Brain microvascular endothelial cell (primary cell): ENCODE measurements at regions not wholly inside any gene's neighbourhood (a gene's known extent, or its start where the extent isn't known, plus 50 kb on each side); places are given as distances from the start of the nearest gene placed in this dataset.

ENCODE experiments used
- DNase-seq: peaks from one replicate; pipeline ENCODE4 v3.0.0-alpha.2; 2020
- H3K27ac ChIP-seq: fragments of 250-450 bp; sonication (Bioruptor Pico); 2 replicates; pipeline ENCODE4 v1.5.1; 2020; ENCODE audit warnings: mild to moderate bottlenecking, moderate library complexity
- H3K27me3 ChIP-seq: fragments of 250-450 bp; sonication (Bioruptor Pico); replicated peaks from 2 replicates; pipeline ENCODE4 v1.5.1; 2020; ENCODE audit warnings: mild to moderate bottlenecking
- H3K36me3 ChIP-seq: fragments of 250-450 bp; sonication (Bioruptor Pico); replicated peaks from 2 replicates; pipeline ENCODE4 v1.5.1; 2020; ENCODE audit warnings: mild to moderate bottlenecking
- H3K4me3 ChIP-seq: 2 replicates; pipeline ENCODE4 v1.5.1; 2011; ENCODE audit warnings: low read depth, mild to moderate bottlenecking, control low read depth, low read length, moderate library complexity
- CTCF ChIP-seq: IDR thresholded peaks from 2 replicates; pipeline ENCODE4 v1.5.1; 2011; ENCODE audit warnings: low read depth, mild to moderate bottlenecking, moderate library complexity, low read length, control low read depth, inconsistent platforms; ENCODE audit errors: missing control alignments
- in situ Hi-C: cut with HindIII; loops from 2 replicates; pipeline ENCODE4 v1.10.0; 2017; ENCODE audit warnings: low sequenced_read_pairs, low pct_ligation_motif_present

GRCh38 chr16:29317269-29317668 lies 89.2 kb downstream of the NPIPB11 start:
- Histone ChIP-seq H3K27me3 (no peaks in the 10 kb centered on the region), H3K27ac (no peak overlapping the region), H3K4me3 (no peak overlapping the region), H3K36me3 (no peaks in the 10 kb centered on the region)
- no peak for DNase-seq
- TF ChIP-seq CTCF: no peak
- in situ Hi-C loops: no loop called here

- Histone ChIP-seq H3K27ac (no peak overlapping the region), H3K27me3 (no peaks in the 10 kb centered on the region), H3K36me3 (no peaks in the 10 kb centered on the region), H3K4me3 (no peak overlapping the region)
- in situ Hi-C loops: no loop called here
- no peak for TF ChIP-seq CTCF
- DNase-seq: no peak
These were observed 89.7 kb downstream of the NPIPB11 start for GRCh38 chr16:29316761-29317183.

GRCh38 chr16:29315916-29316517 lies 90.5 kb downstream of the NPIPB11 start:
- TF ChIP-seq CTCF: no peak
- Histone ChIP-seq H3K4me3 (no peak overlapping the region), H3K36me3 (no peaks in the 10 kb centered on the region), H3K27me3 (no peaks in the 10 kb centered on the region), H3K27ac (no peak overlapping the region)
- in situ Hi-C loops: no loop called here
- no peak for DNase-seq

- no peaks in the 10 kb centered on the region for H3K36me3 ChIP-seq
- H3K4me3 ChIP-seq: no peak overlapping the region
- no peaks in the 10 kb centered on the region for H3K27me3 ChIP-seq
- no peak for DNase-seq
- in situ Hi-C loops: no loop called here
- TF ChIP-seq CTCF: no peak
- no peak overlapping the region for H3K27ac ChIP-seq
These were observed 91.5 kb downstream of the NPIPB11 start for GRCh38 chr16:29315046-29315445.

GRCh38 chr16:29314292-29314934 lies 92.1 kb downstream of the NPIPB11 start:
- TF ChIP-seq CTCF: no peak

More at GRCh38 chr16:29314292-29314934, 92.1 kb downstream of the NPIPB11 start:
- in situ Hi-C loops: no loop called here
- H3K4me3 ChIP-seq: no peak overlapping the region
- H3K27ac ChIP-seq: no peak overlapping the region
- H3K36me3 ChIP-seq: no peaks in the 10 kb centered on the region
- H3K27me3 ChIP-seq: no peaks in the 10 kb centered on the region
- DNase-seq: no peak
